Heart right ventricle (tissue), 16 donors: ENCODE measurements at regions not wholly inside any gene's neighbourhood (a gene's known extent, or its start where the extent isn't known, plus 50 kb on each side); places are given as distances from the start of the nearest gene placed in this dataset.
"Not testable (repeated sequence)": the region's sequence is repeated elsewhere in the genome, so short reads cannot be mapped to it uniquely, and the experiment has no call there.

Experiments
- ATAC-seq, 8 donors: fragments of 200-7000 bp; cut with Tn5 transposase; one replicate each; pipeline ENCODE4 v1.9.1; 2020; ENCODE audit warnings: mild to moderate bottlenecking in 8 of 8, moderate library complexity in 8 of 8, moderate number of reproducible peaks in 1 of 8
- DNase-seq, 2 donors: peaks; one replicate each; pipeline ENCODE4 v3.0.0-alpha.2; 2020
- H3K27ac ChIP-seq, 10 donors: fragments of 200-600 bp; sonication (generic) in 2 of 10; one replicate each; pipeline versions ENCODE4 v1.5.0 to v1.8.0; 2020 to 2022; ENCODE audit warnings: mild to moderate bottlenecking in 3 of 10
- H3K27me3 ChIP-seq, 7 donors: fragments of 200-600 bp; one replicate each; pipeline ENCODE4 v1.8.0; 2021 to 2022; ENCODE audit warnings: mild to moderate bottlenecking in 2 of 7
- H3K36me3 ChIP-seq, 9 donors: fragments of 200-600 bp; sonication (generic) in 1 of 9; one replicate each; pipeline versions ENCODE4 v1.5.0 to v1.8.0; 2020 to 2022; ENCODE audit warnings: mild to moderate bottlenecking in 2 of 9
- H3K4me1 ChIP-seq, 9 donors: fragments of 200-600 bp; sonication (generic) in 1 of 9; one replicate each; pipeline versions ENCODE4 v1.5.0 to v1.8.0; 2020 to 2022; ENCODE audit warnings: mild to moderate bottlenecking in 4 of 9
- H3K4me3 ChIP-seq, 10 donors: fragments of 200-600 bp; sonication (generic) in 2 of 10; one replicate each; pipeline versions ENCODE4 v1.5.0 to v1.8.0; 2020 to 2022; ENCODE audit warnings: mild to moderate bottlenecking in 7 of 10, moderate library complexity in 2 of 10
- H3K9me3 ChIP-seq, 11 donors: fragments of 200-600 bp in 10 of 11; sonication (generic) in 2 of 11; one replicate each; pipeline versions ENCODE4 v1.5.0 to v1.8.0; 2013 to 2022; ENCODE audit warnings: mild to moderate bottlenecking in 2 of 11, control low read depth in 1 of 11, moderate library complexity in 1 of 11
- WGBS, 2 donors: extraction: QIAGEN DNeasy Blood & Tissue Kit; methylation state at CpG; one replicate each; pipeline ENCODE4 v1.1.7; 2013; ENCODE audit warnings: inconsistent platforms in 1 of 2; 5-methylcytosine and 5-hydroxymethylcytosine counted together
- intact Hi-C, 10 donors: fragments of 100-400 bp; cut with DNase I; formaldehyde crosslinking; loops; one replicate each; pipeline versions ENCODE4 v1.11.1 to v1.14.2; 2022
- TF ChIP-seq, protein P1 (sequence below), 9 donors: fragments of 200-600 bp; sonication (generic) in 2 of 9; IDR thresholded peaks; one replicate each; pipeline versions ENCODE4 v1.5.0 to v1.8.0; 2021 to 2022; ENCODE audit warnings: antibody characterized with exemption in 9 of 9, mild to moderate bottlenecking in 5 of 9, moderate library complexity in 1 of 9
- donor health status: Arrhythmogenic right ventricular cardiomyopathy.
- donor health status: ischemic (EF 13 %, LVEDD 7.1; RV severe dilation, severe dysfunction).
- donor health status: healthy with polysubstance abuse.
- donor health status: DM: no; HTN: yes; CAD: no.
- donor health status: DM: no; HTN: no; CAD: no.
- donor health status: ischemic (EF 25% LVEDD 6.9; RV normal size, moderate dysfunction).
- donor health status: ischemic (EF 25% LVEDD 5.7; RV mildly dilated, moderate dysfunction).
- donor health status: healthy.
- donor health status: DM: yes; HTN: yes; CAD: no.
- donor health status: Ischemic cardiomyopathy.
- donor health status: ischemic (EF 35%, LVEDD 5.7; RV mildly dilated, moderate dysfunction).
- donor health status: nonischemic (EF 11% LVEDD 7.7; RV severe dilation, severe dysfunction).
- donor health status: DM: yes; HTN: yes; CAD: no.
- donor health status: PGD.
- donor health status: ischemic (EF 29% LVEDD 5.4; RV normal size, mild dysfunction).
- donor health status: nonischemic (EF 23%, LVEDD 6.1; RV moderate dilation, normal function).

DNA sequence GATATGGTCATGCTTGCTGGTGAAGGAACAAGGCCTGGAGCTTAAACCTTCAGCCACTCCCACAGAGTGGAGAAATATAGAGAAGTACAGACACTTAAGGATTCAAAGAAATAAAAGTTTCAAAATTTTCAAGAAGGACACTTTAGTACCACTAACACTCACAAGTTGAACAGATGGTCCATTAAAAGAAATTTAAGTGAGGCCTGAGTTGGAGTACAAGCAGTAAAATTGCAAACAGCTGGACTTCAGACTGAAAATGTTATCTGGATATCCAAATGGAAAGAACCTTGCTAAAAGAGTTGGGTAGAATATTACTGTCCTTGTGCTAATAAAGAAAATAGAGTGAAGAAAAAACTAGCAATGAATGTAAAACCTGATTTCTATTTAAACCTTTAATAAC lies 397.1 kb upstream of the KCNMB2 start:
- no peak overlapping the region for H3K4me3 ChIP-seq
- no peak for ATAC-seq
- H3K4me1 ChIP-seq: peaks cover 0 to 6% (median 0%) of the 10 kb centered on the region in 9 donors
- no peaks in the 10 kb centered on the region for H3K27me3 ChIP-seq
- H3K27ac ChIP-seq: no peak overlapping the region
- H3K9me3 ChIP-seq: no peaks in the 10 kb centered on the region
- no peak for DNase-seq
- H3K36me3 ChIP-seq: no peaks in the 10 kb centered on the region
- TF ChIP-seq, protein P1, sequence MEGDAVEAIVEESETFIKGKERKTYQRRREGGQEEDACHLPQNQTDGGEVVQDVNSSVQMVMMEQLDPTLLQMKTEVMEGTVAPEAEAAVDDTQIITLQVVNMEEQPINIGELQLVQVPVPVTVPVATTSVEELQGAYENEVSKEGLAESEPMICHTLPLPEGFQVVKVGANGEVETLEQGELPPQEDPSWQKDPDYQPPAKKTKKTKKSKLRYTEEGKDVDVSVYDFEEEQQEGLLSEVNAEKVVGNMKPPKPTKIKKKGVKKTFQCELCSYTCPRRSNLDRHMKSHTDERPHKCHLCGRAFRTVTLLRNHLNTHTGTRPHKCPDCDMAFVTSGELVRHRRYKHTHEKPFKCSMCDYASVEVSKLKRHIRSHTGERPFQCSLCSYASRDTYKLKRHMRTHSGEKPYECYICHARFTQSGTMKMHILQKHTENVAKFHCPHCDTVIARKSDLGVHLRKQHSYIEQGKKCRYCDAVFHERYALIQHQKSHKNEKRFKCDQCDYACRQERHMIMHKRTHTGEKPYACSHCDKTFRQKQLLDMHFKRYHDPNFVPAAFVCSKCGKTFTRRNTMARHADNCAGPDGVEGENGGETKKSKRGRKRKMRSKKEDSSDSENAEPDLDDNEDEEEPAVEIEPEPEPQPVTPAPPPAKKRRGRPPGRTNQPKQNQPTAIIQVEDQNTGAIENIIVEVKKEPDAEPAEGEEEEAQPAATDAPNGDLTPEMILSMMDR (IDR thresholded peaks at IDR 0.05): no peak
- intact Hi-C loops: no loop called here

DNA sequence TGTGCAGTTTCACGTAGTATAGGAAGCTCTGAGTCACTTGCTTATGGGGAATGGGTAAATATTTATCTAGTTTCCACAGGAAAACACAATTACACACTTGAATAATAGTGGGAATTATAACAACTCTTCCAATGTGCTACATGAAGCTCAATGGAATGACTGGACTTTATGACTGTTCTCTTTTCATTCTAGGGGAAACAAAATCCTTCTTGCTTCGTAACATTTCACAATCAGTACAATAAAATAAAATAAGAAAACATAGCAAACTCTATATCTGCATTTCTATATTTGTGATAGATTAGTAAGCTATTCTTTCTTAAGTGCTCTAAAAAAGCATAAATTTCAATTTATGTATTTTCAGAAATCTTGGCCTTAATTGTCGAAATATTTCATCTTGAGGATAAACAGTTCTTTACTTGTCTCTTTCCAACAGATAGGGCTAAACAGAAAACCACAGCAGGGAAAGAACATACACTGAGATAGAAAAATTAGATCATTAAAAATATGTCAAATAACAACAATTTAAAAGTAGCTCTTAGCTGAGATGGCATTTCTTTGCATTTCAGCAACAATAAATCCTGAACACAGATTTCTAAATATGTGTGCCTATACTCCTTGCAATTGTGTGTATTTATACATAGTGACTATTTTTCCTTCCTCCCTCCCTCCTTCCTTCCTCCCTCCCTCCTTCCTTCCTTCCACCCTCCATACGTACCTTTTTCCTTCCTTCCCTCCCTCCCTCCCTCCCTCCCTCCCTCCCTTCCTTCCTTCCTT lies 395.5 kb upstream of the KCNMB2 start:
- Histone ChIP-seq H3K4me1 (peaks cover 0 to 5% (median 0%) of the 10 kb centered on the region in 9 donors), H3K36me3 (no peaks in the 10 kb centered on the region), H3K4me3 (no peak overlapping the region), H3K9me3 (no peaks in the 10 kb centered on the region), H3K27ac (no peak overlapping the region), H3K27me3 (no peaks in the 10 kb centered on the region)
- intact Hi-C loops: no loop called here
- TF ChIP-seq, protein P1 (IDR thresholded peaks at IDR 0.05): no peak
- ATAC-seq (no peak), DNase-seq (no peak)
- 75 to 78% methylated on average over 4 of the region's 4 CpGs for WGBS, 2 donors

DNA sequence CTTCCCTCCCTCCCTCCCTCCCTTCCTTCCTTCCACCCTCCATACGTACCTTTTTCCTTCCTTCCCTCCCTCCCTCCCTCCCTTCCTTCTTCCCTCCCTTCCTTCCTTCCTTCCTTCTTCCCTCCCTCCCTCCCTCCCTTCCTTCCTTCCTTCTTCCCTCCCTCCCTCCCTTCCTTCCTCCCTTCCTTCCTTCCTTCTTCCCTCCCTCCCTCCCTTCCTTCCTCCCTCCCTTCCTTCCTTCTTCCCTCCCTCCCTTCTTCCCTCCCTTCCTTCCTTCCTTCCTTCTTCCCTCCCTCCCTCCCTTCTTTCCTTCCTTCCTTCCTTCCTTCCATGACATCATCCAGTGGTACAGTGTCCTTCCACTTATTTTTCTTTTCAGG lies 394.9 kb upstream of the KCNMB2 start:
- H3K9me3 ChIP-seq, H3K4me3 ChIP-seq, H3K4me1 ChIP-seq, ATAC-seq, intact Hi-C loops, H3K27me3 ChIP-seq, H3K27ac ChIP-seq, H3K36me3 ChIP-seq, DNase-seq: not testable (repeated sequence)
- no CpG with 5 or more reads among the region's 1 CpG for WGBS, 2 donors

DNA sequence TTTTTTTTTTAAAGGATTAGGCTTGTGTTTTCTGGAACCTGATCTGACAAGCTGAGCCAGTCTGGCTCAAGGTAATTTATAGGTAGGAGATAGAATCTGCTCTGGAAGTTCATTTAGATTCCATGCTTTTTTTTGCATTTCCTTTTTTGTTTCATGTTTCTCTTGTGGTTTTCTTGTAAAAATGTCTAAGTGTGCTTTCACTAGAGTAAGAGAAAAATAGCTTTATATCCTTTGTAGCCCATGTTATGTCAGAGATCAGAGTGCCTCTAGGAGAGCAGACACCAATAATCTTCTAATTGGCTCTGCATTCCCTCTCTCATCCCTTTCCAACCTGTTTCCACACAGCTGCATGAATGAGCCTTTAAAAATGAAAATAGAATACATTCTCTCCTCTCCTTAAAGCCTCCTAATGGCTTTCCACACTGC lies 389.8 kb upstream of the KCNMB2 start:
- DNase-seq (no peak), ATAC-seq (no peak)
- H3K27me3 ChIP-seq: no peaks in the 10 kb centered on the region
- TF ChIP-seq, protein P1 (IDR thresholded peaks at IDR 0.05): no peak
- no peak overlapping the region for H3K27ac ChIP-seq
- no peaks in the 10 kb centered on the region for H3K36me3 ChIP-seq
- intact Hi-C loops: no loop called here
- H3K4me3 ChIP-seq: no peak overlapping the region
- no peaks in the 10 kb centered on the region for H3K4me1 ChIP-seq
- H3K9me3 ChIP-seq: no peaks in the 10 kb centered on the region

DNA sequence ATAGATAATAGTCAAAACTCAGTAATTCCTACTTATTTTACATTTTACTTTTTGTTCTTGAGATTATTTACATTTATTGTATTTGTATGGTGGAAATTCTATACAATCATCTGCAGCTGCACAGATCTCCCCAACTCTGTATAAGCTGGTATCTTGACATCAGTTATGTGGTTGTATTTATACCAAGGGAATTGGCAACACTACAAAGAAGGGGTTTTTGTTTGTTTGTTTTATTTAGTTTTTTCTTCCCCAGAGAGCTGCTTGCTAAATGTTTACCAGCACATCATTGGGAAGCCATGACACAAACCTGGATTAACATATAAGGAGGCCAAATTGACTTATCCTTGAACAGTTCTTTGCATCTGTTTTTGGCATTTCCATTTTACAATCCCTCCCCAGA lies 389.2 kb upstream of the KCNMB2 start:
- no peaks in the 10 kb centered on the region for H3K4me1 ChIP-seq
- H3K9me3 ChIP-seq: no peaks in the 10 kb centered on the region
- H3K36me3 ChIP-seq: no peaks in the 10 kb centered on the region
- H3K4me3 ChIP-seq: no peak overlapping the region
- no peaks in the 10 kb centered on the region for H3K27me3 ChIP-seq
- H3K27ac ChIP-seq: no peak overlapping the region
- intact Hi-C loops: no loop called here
- DNase-seq (no peak), ATAC-seq (no peak)
- TF ChIP-seq, protein P1 (IDR thresholded peaks at IDR 0.05): no peak
